H1 (cell line): ENCODE measurements at regions not wholly inside any gene's neighbourhood (a gene's known extent, or its start where the extent isn't known, plus 50 kb on each side); places are given as distances from the start of the nearest gene placed in this dataset.

Experiments
- CTCF ChIA-PET: fragments of 300-600 bp; sonication (Branson Sonifier 250); formaldehyde crosslinking; loops from one replicate; lab custom pipeline; 2021; ENCODE audit not compliant: partially characterized antibody; lab: Charles Lee
- POLR2A ChIA-PET: fragments of 300-600 bp; sonication (Branson Sonifier 250); formaldehyde crosslinking; loops from one replicate; lab custom pipeline; 2021; ENCODE audit warnings: inconsistent platforms; ENCODE audit not compliant: partially characterized antibody; lab: Charles Lee
- DNase-seq, 2 experiments: peaks; one replicate each; pipeline versions ENCODE4 v3.0.0 to v3.0.0-alpha.2; 2010 to 2022; ENCODE audit warnings: low spot score in 2 of 2, low read depth in 1 of 2, mixed read lengths in 1 of 2
- FAIRE-seq: peaks from 2 replicates; lab custom pipeline; 2011; peaks lifted over from hg19 to GRCh38; lab: Jason Lieb, UNC
- H2AFZ ChIP-seq: 2 replicates; pipeline ENCODE4 v1.8.1; 2012; ENCODE audit warnings: low read length, inconsistent platforms
- H2AK5ac ChIP-seq: 2 replicates; pipeline ENCODE4 v1.6.1; 2013; ENCODE audit warnings: low read depth, low read length
- H2BK120ac ChIP-seq: replicated peaks from 2 replicates; pipeline ENCODE3; 2013; ENCODE audit warnings: low read depth, low read length, inconsistent platforms
- H2BK12ac ChIP-seq: 2 replicates; pipeline ENCODE4 v1.6.1; 2013; ENCODE audit warnings: low read depth, low read length
- H2BK15ac ChIP-seq: 2 replicates; pipeline ENCODE4 v1.6.1; 2013; ENCODE audit warnings: low read length
- H2BK20ac ChIP-seq: 2 replicates; pipeline ENCODE4 v1.6.1; 2013; ENCODE audit warnings: low read length
- H2BK5ac ChIP-seq: 2 replicates; pipeline ENCODE4 v1.6.1; 2013; ENCODE audit warnings: low read depth, low read length
- H3K14ac ChIP-seq: 2 replicates; pipeline ENCODE4 v1.6.1; 2013; ENCODE audit warnings: inconsistent platforms; ENCODE audit not compliant: insufficient read length
- H3K18ac ChIP-seq: 2 replicates; pipeline ENCODE4 v1.6.1; 2013; ENCODE audit warnings: low read length; ENCODE audit errors: extremely low read depth
- H3K23ac ChIP-seq: 2 replicates; pipeline ENCODE4 v1.6.1; 2013; ENCODE audit warnings: inconsistent platforms; ENCODE audit not compliant: insufficient read length
- H3K23me2 ChIP-seq: 2 replicates; pipeline ENCODE4 v1.6.1; 2013; ENCODE audit warnings: low read depth, low read length
- H3K27ac ChIP-seq: 2 replicates; pipeline ENCODE4 v1.6.1; 2011; ENCODE audit warnings: low read depth, low read length, inconsistent platforms
- H3K27me3 ChIP-seq, 4 experiments: replicated peaks in 1 of 4; 1 replicate in 1 of 4; 2 replicates in 3 of 4; pipeline versions ENCODE4 v1.6.1 to v1.8.1; 2011 to 2013; ENCODE audit warnings: low read length in 3 of 4, mild to moderate bottlenecking in 3 of 4, inconsistent platforms in 2 of 4, mixed read lengths in 2 of 4, moderate library complexity in 1 of 4; ENCODE audit not compliant: control insufficient read depth in 3 of 4, insufficient read depth in 3 of 4; ENCODE audit errors: extremely low read depth in 1 of 4
- H3K36me3 ChIP-seq, 4 experiments: 2 replicates each; pipeline versions ENCODE4 v1.6.1 to v1.8.1; 2011 to 2013; ENCODE audit warnings: mild to moderate bottlenecking in 4 of 4, low read length in 3 of 4, moderate library complexity in 2 of 4, control low read depth in 1 of 4, inconsistent platforms in 1 of 4; ENCODE audit not compliant: insufficient read depth in 4 of 4, control insufficient read depth in 2 of 4
- H3K4ac ChIP-seq: replicated peaks from 2 replicates; pipeline ENCODE3; 2013; ENCODE audit warnings: low read length, low read depth, mixed read lengths, inconsistent platforms; ENCODE audit not compliant: insufficient read length
- H3K4me1 ChIP-seq, 4 experiments: replicated peaks in 1 of 4; 1 replicate in 1 of 4; 2 replicates in 3 of 4; pipeline versions ENCODE4 v1.6.1 to v1.8.1; 2011 to 2013; ENCODE audit warnings: low read length in 3 of 4, inconsistent platforms in 2 of 4, mixed read lengths in 1 of 4; ENCODE audit not compliant: insufficient read depth in 4 of 4, control insufficient read depth in 3 of 4
- H3K4me2 ChIP-seq, 2 experiments: 2 replicates each; pipeline versions ENCODE4 v1.6.1 to v1.8.1; 2011 to 2013; ENCODE audit warnings: low read depth in 2 of 2, low read length in 2 of 2, control low read depth in 1 of 2, inconsistent platforms in 1 of 2, mild to moderate bottlenecking in 1 of 2; ENCODE audit not compliant: insufficient read depth in 1 of 2
- H3K4me3 ChIP-seq, 4 experiments: fragments of 200-600, 300-600 bp in 1 of 4; sonication (generic), shearing (Covaris generic), sonication (Bioruptor Twin) in 1 of 4; 2 replicates each; pipeline versions ENCODE4 v1.5.1 to v1.8.1; 2011 to 2016; ENCODE audit warnings: low read length in 4 of 4, low read depth in 3 of 4, control low read depth in 2 of 4, inconsistent platforms in 2 of 4, mild to moderate bottlenecking in 2 of 4, mixed read lengths in 1 of 4, moderate library complexity in 1 of 4; ENCODE audit not compliant: insufficient read depth in 2 of 4; ENCODE audit errors: extremely low read depth in 1 of 4
- H3K56ac ChIP-seq: replicated peaks from 2 replicates; pipeline ENCODE3; 2013; ENCODE audit warnings: low read depth, mild to moderate bottlenecking, mixed read lengths, low read length, inconsistent platforms; ENCODE audit not compliant: insufficient read length
- H3K79me1 ChIP-seq: 2 replicates; pipeline ENCODE4 v1.6.1; 2013; ENCODE audit warnings: low read depth, low read length, control low read depth
- H3K79me2 ChIP-seq, 2 experiments: 2 replicates each; pipeline versions ENCODE4 v1.6.1 to v1.8.1; 2012 to 2013; ENCODE audit warnings: low read length in 2 of 2, mild to moderate bottlenecking in 2 of 2, inconsistent platforms in 1 of 2; ENCODE audit not compliant: insufficient read depth in 2 of 2, control insufficient read depth in 1 of 2
- H3K9ac ChIP-seq, 4 experiments: replicated peaks in 1 of 4; 1 replicate in 1 of 4; 2 replicates in 3 of 4; pipeline versions ENCODE4 v1.6.1 to v1.8.1; 2011 to 2013; ENCODE audit warnings: low read depth in 3 of 4, low read length in 3 of 4, control low read depth in 2 of 4, mild to moderate bottlenecking in 2 of 4, moderate library complexity in 2 of 4, inconsistent platforms in 1 of 4; ENCODE audit errors: extremely low read depth in 1 of 4
- H3K9me3 ChIP-seq, 2 experiments: 2 replicates each; pipeline versions ENCODE4 v1.6.1 to v1.8.1; 2012 to 2013; ENCODE audit warnings: mild to moderate bottlenecking in 2 of 2, moderate library complexity in 2 of 2, control low read depth in 1 of 2, inconsistent platforms in 1 of 2, low read depth in 1 of 2, low read length in 1 of 2, mixed read lengths in 1 of 2; ENCODE audit not compliant: insufficient read depth in 2 of 2
- H4K20me1 ChIP-seq, 2 experiments: replicated peaks in 1 of 2; 2 replicates each; pipeline versions ENCODE3 to v1.8.1; 2011 to 2013; ENCODE audit warnings: inconsistent platforms in 2 of 2, low read length in 2 of 2, mild to moderate bottlenecking in 1 of 2; ENCODE audit not compliant: insufficient read depth in 2 of 2, control insufficient read depth in 1 of 2
- H4K5ac ChIP-seq: 2 replicates; pipeline ENCODE4 v1.6.1; 2013; ENCODE audit warnings: low read length, low read depth, mixed read lengths, inconsistent platforms; ENCODE audit not compliant: insufficient read length
- H4K8ac ChIP-seq: 2 replicates; pipeline ENCODE4 v1.8.0; 2013; ENCODE audit warnings: mild to moderate bottlenecking, moderate library complexity, low read length, inconsistent platforms; ENCODE audit not compliant: insufficient read depth; ENCODE audit errors: extremely low read depth
- H4K91ac ChIP-seq: replicated peaks from 2 replicates; pipeline ENCODE3; 2013; ENCODE audit warnings: low read length, mixed read lengths, inconsistent platforms; ENCODE audit not compliant: insufficient read length
- CBX8 ChIP-seq: fragments of 300-800, 300-1000 bp; sonication (generic); IDR thresholded peaks from 2 replicates; pipeline ENCODE4 v1.7.1; 2016; ENCODE audit warnings: low read depth, low read length, borderline replicate concordance
- EZH2 ChIP-seq: fragments of 200-600 bp; sonication (generic); IDR thresholded peaks from 2 replicates; pipeline ENCODE4 v1.7.1; 2012; ENCODE audit warnings: low read depth, mild to moderate bottlenecking, moderate library complexity, low read length, inconsistent platforms; ENCODE audit not compliant: severe bottlenecking
- KDM1A ChIP-seq: fragments of 200-600, 300-600 bp; sonication (generic); IDR thresholded peaks from 2 replicates; pipeline ENCODE4 v1.7.1; 2016; ENCODE audit warnings: mild to moderate bottlenecking, low read length, borderline replicate concordance
- NRF1 ChIP-seq: IDR thresholded peaks from 2 replicates; pipeline ENCODE4 v1.6.1; 2011; ENCODE audit warnings: mild to moderate bottlenecking, low read depth, low read length, improper control_type of control experiment
- POLR2AphosphoS5 ChIP-seq: IDR thresholded peaks from 2 replicates; pipeline ENCODE4 v1.6.1; 2011; ENCODE audit warnings: low read depth, low read length
- RAD21 ChIP-seq, 2 experiments: IDR thresholded peaks in 1 of 2; conservative IDR thresholded peaks in 1 of 2; 2 replicates each; pipeline ENCODE4 v1.6.1; 2011; ENCODE audit warnings: low read depth in 2 of 2, low read length in 2 of 2, improper control_type of control experiment in 1 of 2, inconsistent platforms in 1 of 2, mild to moderate bottlenecking in 1 of 2, moderate library complexity in 1 of 2
- SP4 ChIP-seq: IDR thresholded peaks from 2 replicates; pipeline ENCODE4 v1.6.1; 2012; ENCODE audit warnings: low read length, inconsistent platforms
- YY1 ChIP-seq: IDR thresholded peaks from 2 replicates; pipeline ENCODE4 v1.6.1; 2011; ENCODE audit warnings: low read depth, mild to moderate bottlenecking, low read length
- ZNF274 ChIP-seq: IDR thresholded peaks from 2 replicates; pipeline ENCODE4 v1.7.0; 2012; ENCODE audit warnings: low read length, borderline replicate concordance; ENCODE audit errors: extremely low read depth
- WGBS, 2 experiments: shearing (Covaris generic) in 1 of 2; methylation state at CpG; one replicate each; pipeline versions ENCODE4 v1.1.6 to v1.1.7; 2013 to 2015; ENCODE audit warnings: low lambda C conversion rate in 2 of 2, mixed read lengths in 2 of 2, inconsistent platforms in 1 of 2, low coverage in 1 of 2, missing lambda C conversion rate in 1 of 2; ENCODE audit not compliant: insufficient replicate concordance in 2 of 2, insufficient coverage in 1 of 2, insufficient read length in 1 of 2; ENCODE audit errors: extremely low coverage in 1 of 2, missing lambda C conversion rate in 1 of 2; 5-methylcytosine and 5-hydroxymethylcytosine counted together

DNA sequence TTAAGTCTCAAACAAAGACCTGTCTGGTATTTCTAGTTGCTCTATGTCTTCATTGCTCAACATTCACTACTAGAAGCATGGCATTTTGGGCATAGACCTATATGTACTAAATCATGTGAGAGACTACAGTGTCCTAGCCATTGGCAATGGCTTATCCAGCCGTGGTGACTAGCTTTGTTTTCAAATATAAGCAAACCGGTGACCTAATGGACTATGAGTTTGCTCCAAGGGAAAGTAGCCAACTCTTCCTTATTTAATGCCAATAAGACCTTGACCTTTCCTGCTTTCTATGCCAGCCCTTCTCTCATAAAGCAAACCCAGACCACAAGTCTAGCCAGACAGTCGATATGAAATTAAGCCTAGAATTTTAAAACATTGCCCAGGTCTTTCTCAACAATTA, 113.7 kb upstream of the CREB1 start:
- Histone ChIP-seq H4K20me1 (no peaks in the 10 kb centered on the region), H3K4ac (no peak overlapping the region), H2BK120ac (no peak overlapping the region), H2AFZ (no peak overlapping the region), H3K4me1 (peaks cover 0 to 2% (median 0%) of the 10 kb centered on the region in 4 experiments; a peak in 2 of 7 replicates), H4K8ac (no peak overlapping the region), H4K5ac (no peak overlapping the region), H3K14ac (no peak overlapping the region), H2BK5ac (no peak overlapping the region), H3K79me2 (no peaks in the 10 kb centered on the region), H3K27ac (no peak overlapping the region), H3K23ac (no peak overlapping the region), H3K56ac (no peak overlapping the region), H3K4me2 (no peak overlapping the region), H2AK5ac (no peak overlapping the region), H3K79me1 (no peaks in the 10 kb centered on the region), H3K9ac (no peak overlapping the region), H2BK12ac (no peak overlapping the region), H3K9me3 (no peaks in the 10 kb centered on the region), H3K18ac (no peak overlapping the region), H2BK20ac (no peak overlapping the region), H3K36me3 (no peaks in the 10 kb centered on the region), H2BK15ac (no peak overlapping the region), H3K27me3 (no peaks in the 10 kb centered on the region), H3K23me2 (no peaks in the 10 kb centered on the region), H4K91ac (no peak overlapping the region), H3K4me3 (no peak overlapping the region)
- no peak for FAIRE-seq
- ChIA-PET CTCF (no interaction called here), POLR2A (no interaction called here)
- no peak for DNase-seq
- 94% methylated on average over 3 of the region's 3 CpGs; no CpG with 5 or more reads in 1 of the 2 experiments for WGBS, 2 experiments
- no peak for TF ChIP-seq SP4
- no peak for TF ChIP-seq KDM1A
- TF ChIP-seq RAD21 (IDR thresholded peaks at IDR 0.05 in 1 of 2, conservative IDR thresholded peaks at IDR 0.05 in 1 of 2; ENCODE audit: low read depth in 2 of 2, low read length in 2 of 2): no peak
- TF ChIP-seq NRF1: no peak
- no peak for TF ChIP-seq CBX8
- TF ChIP-seq EZH2: no peak
- no peak for TF ChIP-seq YY1
- no peak for TF ChIP-seq POLR2AphosphoS5
- TF ChIP-seq ZNF274: no peak
